DND-41 (cell line): ENCODE measurements at regions not wholly inside any gene's neighbourhood (a gene's known extent, or its start where the extent isn't known, plus 50 kb on each side); places are given as distances from the start of the nearest gene placed in this dataset.

Experiments used
- ATAC-seq: fragments of 200-7000 bp; cut with Tn5 transposase; 3 replicates; pipeline ENCODE4 v1.9.1; 2021; ENCODE audit warnings: low read depth; ENCODE audit not compliant: insufficient read depth
- DNase-seq: peaks from one replicate; pipeline ENCODE4 v3.0.0-alpha.2; 2020
- H2AFZ ChIP-seq: 2 replicates; pipeline ENCODE4 v1.6.0; 2012; ENCODE audit warnings: low read depth, low read length
- H3K27ac ChIP-seq: 2 replicates; pipeline ENCODE4 v1.5.1; 2012; ENCODE audit warnings: low read length, inconsistent platforms
- H3K27me3 ChIP-seq: fragments of 200-600 bp; sonication (generic); 2 replicates; pipeline ENCODE4 v1.6.0; 2012; ENCODE audit warnings: low read length, mild to moderate bottlenecking, inconsistent platforms; ENCODE audit not compliant: insufficient read depth, poor library complexity
- H3K36me3 ChIP-seq: 2 replicates; pipeline ENCODE4 v1.5.1; 2012; ENCODE audit warnings: low read length, inconsistent platforms; ENCODE audit not compliant: insufficient read depth
- H3K4me1 ChIP-seq: 2 replicates; pipeline ENCODE4 v1.5.1; 2012; ENCODE audit warnings: mild to moderate bottlenecking, low read length; ENCODE audit not compliant: insufficient read depth
- H3K4me2 ChIP-seq: 2 replicates; pipeline ENCODE4 v1.6.0; 2012; ENCODE audit warnings: mild to moderate bottlenecking, moderate library complexity, low read length, inconsistent platforms; ENCODE audit not compliant: insufficient read depth
- H3K4me3 ChIP-seq, 2 experiments: fragments of 200-600 bp in 1 of 2; shearing (Covaris generic) in 1 of 2; 2 replicates each; pipeline ENCODE4 v1.5.1; 2012 to 2016; ENCODE audit warnings: inconsistent platforms in 2 of 2, low read length in 2 of 2, mild to moderate bottlenecking in 2 of 2, low read depth in 1 of 2, moderate library complexity in 1 of 2
- H3K79me2 ChIP-seq: 2 replicates; pipeline ENCODE4 v1.6.0; 2012; ENCODE audit warnings: low read length, inconsistent platforms; ENCODE audit not compliant: insufficient read depth
- H3K9ac ChIP-seq: 2 replicates; pipeline ENCODE4 v1.6.0; 2012; ENCODE audit warnings: low read depth, mild to moderate bottlenecking, inconsistent platforms, low read length, moderate library complexity
- H3K9me3 ChIP-seq: 2 replicates; pipeline ENCODE4 v1.5.1; 2012; ENCODE audit warnings: low read length, moderate library complexity, mild to moderate bottlenecking, inconsistent platforms; ENCODE audit not compliant: insufficient read depth, severe bottlenecking
- H4K20me1 ChIP-seq: 2 replicates; pipeline ENCODE4 v1.6.0; 2012; ENCODE audit warnings: low read length; ENCODE audit not compliant: insufficient read depth
- EZH2 ChIP-seq: IDR thresholded peaks from 3 replicates; pipeline ENCODE4 v1.6.1; 2012; ENCODE audit warnings: borderline replicate concordance, low read depth, mild to moderate bottlenecking, moderate library complexity, low read length, inconsistent platforms; ENCODE audit not compliant: severe bottlenecking
- TF ChIP-seq, protein P1 (sequence below): IDR thresholded peaks from 2 replicates; pipeline ENCODE4 v1.5.1; 2012; ENCODE audit warnings: borderline replicate concordance, low read length, moderate library complexity, mild to moderate bottlenecking; ENCODE audit not compliant: poor library complexity, severe bottlenecking; ENCODE audit errors: extremely low read depth

DNA sequence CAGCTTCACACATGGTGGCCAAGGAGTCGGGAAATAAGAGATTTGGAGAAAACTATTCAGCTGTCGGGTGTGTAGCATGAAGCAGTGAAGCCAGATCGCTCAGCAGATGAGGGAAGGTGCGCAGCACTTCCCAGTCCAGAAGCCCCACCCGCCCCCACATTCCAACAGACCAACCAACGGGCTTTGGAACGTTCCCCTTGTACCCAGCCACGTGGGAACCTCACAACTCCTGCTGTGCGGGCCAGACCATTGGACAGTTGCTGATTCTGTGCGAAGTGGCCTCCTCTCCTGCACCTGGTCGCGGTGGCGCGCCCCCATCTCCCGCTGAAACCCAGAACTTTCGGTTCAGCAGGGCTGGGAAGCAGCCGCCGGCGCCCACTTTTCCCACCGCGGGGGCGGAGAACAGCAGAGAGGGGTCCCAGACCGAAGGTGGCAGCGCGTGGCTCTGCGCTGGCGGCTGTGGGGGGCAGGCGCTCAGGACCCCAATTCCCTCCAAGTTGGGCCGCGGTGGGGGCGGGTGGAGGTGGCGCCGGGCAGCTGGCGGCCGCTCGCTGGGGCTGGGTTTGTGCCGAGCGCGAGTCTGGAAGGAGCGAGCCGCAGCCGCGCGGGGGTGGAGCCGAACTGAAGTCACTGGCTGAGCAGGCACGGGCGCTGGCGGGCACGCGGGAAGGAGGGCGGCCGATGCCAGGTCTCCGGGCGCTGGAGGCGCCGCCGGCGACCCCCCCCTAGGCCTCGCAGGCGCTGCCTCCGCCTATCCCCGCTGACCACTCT is 1301.5 kb upstream of the SORCS1 start:
- Histone ChIP-seq H4K20me1 (no peaks in the 10 kb centered on the region), H3K4me2 (no peak overlapping the region), H3K9ac (no peak overlapping the region), H3K4me3 (no peak overlapping the region), H3K27ac (no peak overlapping the region), H3K4me1 (no peaks in the 10 kb centered on the region), H3K79me2 (no peaks in the 10 kb centered on the region), H3K27me3 (no peaks in the 10 kb centered on the region), H3K36me3 (no peaks in the 10 kb centered on the region), H3K9me3 (no peaks in the 10 kb centered on the region), H2AFZ (no peak overlapping the region)
- no peak for TF ChIP-seq EZH2
- DNase-seq (no peak), ATAC-seq (no peak)

DNA sequence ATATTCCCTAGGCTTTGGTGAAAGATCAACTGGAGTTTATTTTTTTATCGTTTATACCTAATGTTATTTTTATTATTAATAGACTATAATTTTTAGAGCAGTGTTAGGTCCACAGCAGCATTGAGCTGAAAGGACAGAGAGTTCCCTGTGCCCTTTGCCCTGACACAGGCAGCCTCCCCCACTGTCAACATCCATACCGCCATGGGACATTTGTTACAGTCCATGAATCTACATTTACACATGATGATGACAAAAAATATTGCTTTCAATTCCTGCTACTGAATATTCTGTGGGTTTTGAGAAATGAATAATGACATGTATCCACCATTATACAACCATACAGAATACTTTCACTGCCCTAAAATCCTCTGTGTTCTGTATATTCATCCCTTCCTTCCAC is 1297.5 kb upstream of the SORCS1 start:
- H3K9ac ChIP-seq = no peak overlapping the region
- DNase-seq = no peak
- no peaks in the 10 kb centered on the region for H4K20me1 ChIP-seq
- no peak overlapping the region for H2AFZ ChIP-seq
- no peaks in the 10 kb centered on the region for H3K79me2 ChIP-seq
- ATAC-seq = no peak
- no peak overlapping the region for H3K4me3 ChIP-seq
- no peak overlapping the region for H3K4me2 ChIP-seq
- no peak for TF ChIP-seq EZH2
- TF ChIP-seq, protein P1, sequence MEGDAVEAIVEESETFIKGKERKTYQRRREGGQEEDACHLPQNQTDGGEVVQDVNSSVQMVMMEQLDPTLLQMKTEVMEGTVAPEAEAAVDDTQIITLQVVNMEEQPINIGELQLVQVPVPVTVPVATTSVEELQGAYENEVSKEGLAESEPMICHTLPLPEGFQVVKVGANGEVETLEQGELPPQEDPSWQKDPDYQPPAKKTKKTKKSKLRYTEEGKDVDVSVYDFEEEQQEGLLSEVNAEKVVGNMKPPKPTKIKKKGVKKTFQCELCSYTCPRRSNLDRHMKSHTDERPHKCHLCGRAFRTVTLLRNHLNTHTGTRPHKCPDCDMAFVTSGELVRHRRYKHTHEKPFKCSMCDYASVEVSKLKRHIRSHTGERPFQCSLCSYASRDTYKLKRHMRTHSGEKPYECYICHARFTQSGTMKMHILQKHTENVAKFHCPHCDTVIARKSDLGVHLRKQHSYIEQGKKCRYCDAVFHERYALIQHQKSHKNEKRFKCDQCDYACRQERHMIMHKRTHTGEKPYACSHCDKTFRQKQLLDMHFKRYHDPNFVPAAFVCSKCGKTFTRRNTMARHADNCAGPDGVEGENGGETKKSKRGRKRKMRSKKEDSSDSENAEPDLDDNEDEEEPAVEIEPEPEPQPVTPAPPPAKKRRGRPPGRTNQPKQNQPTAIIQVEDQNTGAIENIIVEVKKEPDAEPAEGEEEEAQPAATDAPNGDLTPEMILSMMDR = no peak
- H3K27me3 ChIP-seq = no peaks in the 10 kb centered on the region
- no peaks in the 10 kb centered on the region for H3K9me3 ChIP-seq
- no peaks in the 10 kb centered on the region for H3K4me1 ChIP-seq
- H3K27ac ChIP-seq = no peak overlapping the region
- H3K36me3 ChIP-seq = no peaks in the 10 kb centered on the region

DNA sequence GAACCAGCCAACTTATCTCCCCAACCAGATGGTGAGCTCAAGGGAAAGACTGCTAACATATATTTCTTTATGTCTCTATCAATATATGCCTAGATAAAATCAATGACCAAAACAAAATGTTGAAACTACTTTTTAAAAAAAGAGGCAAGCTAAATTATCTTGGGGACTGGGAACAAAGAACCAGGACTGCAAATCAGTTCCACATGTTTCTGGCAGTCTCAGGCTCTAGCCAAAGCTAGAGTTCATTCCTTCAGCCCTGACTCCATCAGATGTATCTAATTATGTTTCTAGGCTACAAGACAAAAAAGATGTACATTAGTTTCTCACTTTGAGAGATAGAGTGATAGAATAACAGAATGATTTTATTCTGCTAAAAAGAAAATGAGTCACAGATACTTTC is 1290.3 kb upstream of the SORCS1 start:
- TF ChIP-seq EZH2 = no peak
- TF ChIP-seq, protein P1 = no peak
- Histone ChIP-seq H3K4me1 (no peaks in the 10 kb centered on the region), H3K9me3 (no peaks in the 10 kb centered on the region), H3K9ac (no peak overlapping the region), H4K20me1 (no peaks in the 10 kb centered on the region), H3K79me2 (no peaks in the 10 kb centered on the region), H3K27ac (no peak overlapping the region), H3K4me2 (no peak overlapping the region), H2AFZ (no peak overlapping the region), H3K4me3 (no peak overlapping the region), H3K27me3 (no peaks in the 10 kb centered on the region), H3K36me3 (no peaks in the 10 kb centered on the region)
- ATAC-seq (no peak), DNase-seq (no peak)

DNA sequence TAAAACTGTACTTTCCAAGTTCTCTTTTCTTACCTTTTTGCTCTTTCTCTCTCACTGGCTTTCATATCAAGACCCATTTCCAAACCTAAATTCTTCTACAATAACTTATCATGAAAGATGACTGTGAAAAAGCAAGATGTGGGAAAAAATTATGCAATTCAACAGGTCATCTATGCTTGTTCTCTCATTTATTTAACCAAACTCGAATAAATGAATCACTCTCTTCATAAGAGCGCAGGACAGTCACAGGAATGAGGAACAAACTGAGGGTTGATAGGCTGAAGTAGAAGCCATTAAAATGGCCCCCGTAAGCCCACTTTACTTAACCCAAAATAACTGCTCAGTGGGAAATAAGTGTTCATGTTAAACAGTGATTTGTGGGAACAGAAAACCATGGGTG is 1289.7 kb upstream of the SORCS1 start:
- Histone ChIP-seq H3K27me3 (no peaks in the 10 kb centered on the region), H2AFZ (no peak overlapping the region), H3K9ac (no peak overlapping the region), H3K4me2 (no peak overlapping the region), H3K9me3 (no peaks in the 10 kb centered on the region), H3K27ac (no peak overlapping the region), H3K4me3 (no peak overlapping the region), H3K79me2 (no peaks in the 10 kb centered on the region), H3K4me1 (no peaks in the 10 kb centered on the region), H4K20me1 (no peaks in the 10 kb centered on the region), H3K36me3 (no peaks in the 10 kb centered on the region)
- TF ChIP-seq, protein P1 = no peak
- TF ChIP-seq EZH2 = no peak
- ATAC-seq (no peak), DNase-seq (no peak)
